ENCODE measurements at regions not wholly inside any gene's neighbourhood (a gene's known extent, or its start where the extent isn't known, plus 50 kb on each side); places are given as distances from the start of the nearest gene placed in this dataset.
"Not testable (repeated sequence)": the region's sequence is repeated elsewhere in the genome, so short reads cannot be mapped to it uniquely, and the experiment has no call there.

- in situ Hi-C loops (cut with MboI; ENCODE audit: low pct_unique_long_range_greater_than_20kb, low sequenced_read_pairs), result no loop called here
- DNase-seq, result peak; percentile 75
These were observed 276.5 kb downstream of the PPP4R3C start for GRCh38 chrX:27186671-27187070.

GRCh38 chrX:27163236-27163635, 299.9 kb downstream of the PPP4R3C start:
- no peak for DNase-seq
- in situ Hi-C loops (cut with MboI; ENCODE audit: low pct_unique_long_range_greater_than_20kb, low sequenced_read_pairs), result no loop called here

GRCh38 chrX:27162496-27162895, 300.6 kb downstream of the PPP4R3C start:
- in situ Hi-C loops (cut with MboI; ENCODE audit: low pct_unique_long_range_greater_than_20kb, low sequenced_read_pairs), result no loop called here
- DNase-seq, result no peak

- DNase-seq; in situ Hi-C loops (cut with MboI; ENCODE audit: low pct_unique_long_range_greater_than_20kb, low sequenced_read_pairs): not testable (repeated sequence)
These were observed 306.2 kb downstream of the PPP4R3C start for GRCh38 chrX:27156921-27157320.

GRCh38 chrX:27136325-27136724, 326.8 kb downstream of the PPP4R3C start:
- in situ Hi-C loops (cut with MboI; ENCODE audit: low pct_unique_long_range_greater_than_20kb, low sequenced_read_pairs), result no loop called here

GRCh38 chrX:27132862-27133261, 330.3 kb downstream of the PPP4R3C start:
- DNase-seq, result no peak
- in situ Hi-C loops (cut with MboI; ENCODE audit: low pct_unique_long_range_greater_than_20kb, low sequenced_read_pairs), result no loop called here

More at GRCh38 chrX:27136325-27136724, 326.8 kb downstream of the PPP4R3C start:
- no peak for DNase-seq

- DNase-seq; in situ Hi-C loops (cut with MboI; ENCODE audit: low pct_unique_long_range_greater_than_20kb, low sequenced_read_pairs): not testable (repeated sequence)
These were observed 376.0 kb downstream of the PPP4R3C start for GRCh38 chrX:27087176-27087575.

GRCh38 chrX:27086237-27086636, 376.9 kb downstream of the PPP4R3C start:
- in situ Hi-C loops (cut with MboI; ENCODE audit: low pct_unique_long_range_greater_than_20kb, low sequenced_read_pairs), result no loop called here
- no peak for DNase-seq

- DNase-seq, result no peak
- in situ Hi-C loops (cut with MboI; ENCODE audit: low pct_unique_long_range_greater_than_20kb, low sequenced_read_pairs), result no loop called here
These were observed 377.8 kb downstream of the PPP4R3C start for GRCh38 chrX:27085346-27085745.

- no peak for DNase-seq
- in situ Hi-C loops (cut with MboI; ENCODE audit: low pct_unique_long_range_greater_than_20kb, low sequenced_read_pairs), result no loop called here
These were observed 384.8 kb downstream of the PPP4R3C start for GRCh38 chrX:27078371-27078770.

GRCh38 chrX:27057883-27058282, 405.3 kb downstream of the PPP4R3C start:
- in situ Hi-C loops (cut with MboI; ENCODE audit: low pct_unique_long_range_greater_than_20kb, low sequenced_read_pairs), result no loop called here
- no peak for DNase-seq

- in situ Hi-C loops (cut with MboI; ENCODE audit: low pct_unique_long_range_greater_than_20kb, low sequenced_read_pairs), result no loop called here
These were observed 423.8 kb downstream of the PPP4R3C start for GRCh38 chrX:27039332-27039731.

GRCh38 chrX:27008486-27008885, 454.7 kb downstream of the PPP4R3C start:
- in situ Hi-C loops (cut with MboI; ENCODE audit: low pct_unique_long_range_greater_than_20kb, low sequenced_read_pairs), result no loop called here
- DNase-seq, result no peak

More at GRCh38 chrX:27039332-27039731, 423.8 kb downstream of the PPP4R3C start:
- DNase-seq, result no peak

- in situ Hi-C loops (cut with MboI; ENCODE audit: low pct_unique_long_range_greater_than_20kb, low sequenced_read_pairs), result no loop called here
- no peak for DNase-seq
These were observed 463.5 kb downstream of the PPP4R3C start for GRCh38 chrX:26999634-27000033.

- in situ Hi-C loops (cut with MboI; ENCODE audit: low pct_unique_long_range_greater_than_20kb, low sequenced_read_pairs), result no loop called here
- DNase-seq, result no peak
These were observed 504.9 kb downstream of the PPP4R3C start for GRCh38 chrX:26958261-26958660.

GRCh38 chrX:26954029-26954428, 509.1 kb downstream of the PPP4R3C start:
- DNase-seq, result no peak
- in situ Hi-C loops (cut with MboI; ENCODE audit: low pct_unique_long_range_greater_than_20kb, low sequenced_read_pairs), result no loop called here

GRCh38 chrX:26952213-26952612, 510.9 kb downstream of the PPP4R3C start:
- DNase-seq, result no peak
- in situ Hi-C loops (cut with MboI; ENCODE audit: low pct_unique_long_range_greater_than_20kb, low sequenced_read_pairs), result no loop called here

- DNase-seq, result no peak
- in situ Hi-C loops (cut with MboI; ENCODE audit: low pct_unique_long_range_greater_than_20kb, low sequenced_read_pairs), result no loop called here
These were observed 535.7 kb downstream of the PPP4R3C start for GRCh38 chrX:26927419-26927818.

GRCh38 chrX:26925088-26925487, 538.1 kb downstream of the PPP4R3C start:
- no peak for DNase-seq
- in situ Hi-C loops (cut with MboI; ENCODE audit: low pct_unique_long_range_greater_than_20kb, low sequenced_read_pairs), result no loop called here

- in situ Hi-C loops (cut with MboI; ENCODE audit: low pct_unique_long_range_greater_than_20kb, low sequenced_read_pairs), result no loop called here
These were observed 540.9 kb downstream of the PPP4R3C start for GRCh38 chrX:26922278-26922677.

GRCh38 chrX:26918631-26919030, 544.5 kb downstream of the PPP4R3C start:
- peak; percentile 43 for DNase-seq
- in situ Hi-C loops (cut with MboI; ENCODE audit: low pct_unique_long_range_greater_than_20kb, low sequenced_read_pairs), result no loop called here

More at GRCh38 chrX:26922278-26922677, 540.9 kb downstream of the PPP4R3C start:
- no peak for DNase-seq

- in situ Hi-C loops (cut with MboI; ENCODE audit: low pct_unique_long_range_greater_than_20kb, low sequenced_read_pairs), result no loop called here
- no peak for DNase-seq
These were observed 546.1 kb downstream of the PPP4R3C start for GRCh38 chrX:26916991-26917390.

All from KBM-7 (cell line).